DMS53 treated with DMSO at 0.1 percent for 48 hours (cell line): ENCODE measurements at regions not wholly inside any gene's neighbourhood (a gene's known extent, or its start where the extent isn't known, plus 50 kb on each side); places are given as distances from the start of the nearest gene placed in this dataset.

Source experiments
- DNase-seq: peaks from one replicate; lab custom pipeline; 2025; ENCODE audit not compliant: unreplicated experiment; lab: John Stamatoyannopoulos, UW

DNA sequence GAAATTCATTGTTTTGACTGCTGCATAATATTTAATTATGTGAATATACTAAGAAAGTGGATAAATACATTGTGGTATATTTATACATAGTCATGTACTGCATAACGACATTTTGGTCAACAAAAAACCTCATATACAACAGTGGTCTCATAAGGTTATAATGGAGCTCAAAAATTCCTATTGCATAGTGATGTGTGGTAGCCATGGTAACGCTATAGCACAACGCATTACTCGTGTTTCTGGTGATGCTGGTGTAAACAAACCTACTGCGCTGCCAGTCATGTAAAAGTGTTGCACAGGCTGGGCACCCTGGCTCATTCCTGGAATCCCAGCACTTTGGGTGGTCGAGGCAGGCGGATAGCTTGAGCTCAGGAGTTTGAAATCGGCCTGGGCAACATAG lies 52.6 kb upstream of the NHLH2 start:
- DNase-seq = no peak

DNA sequence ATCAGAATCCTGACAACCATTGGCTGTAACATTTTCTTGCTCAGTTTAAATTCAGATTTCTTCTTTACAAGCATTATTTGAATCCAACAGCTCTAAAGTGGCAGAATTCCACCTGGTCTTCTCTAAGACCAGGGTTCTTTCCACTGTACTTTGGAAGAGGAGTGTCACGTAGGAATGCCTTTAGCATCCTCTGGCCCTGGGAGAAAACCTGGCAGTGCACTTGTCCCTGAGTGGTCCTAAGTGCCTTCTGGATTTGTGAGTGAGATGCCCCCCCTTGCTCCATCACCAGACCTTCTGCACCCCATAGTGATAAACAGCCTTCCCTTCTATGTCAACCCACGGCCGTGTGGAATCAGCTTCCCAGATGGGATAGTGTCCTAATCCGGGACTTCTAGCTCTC lies 57.1 kb upstream of the NHLH2 start:
- no peak for DNase-seq

DNA sequence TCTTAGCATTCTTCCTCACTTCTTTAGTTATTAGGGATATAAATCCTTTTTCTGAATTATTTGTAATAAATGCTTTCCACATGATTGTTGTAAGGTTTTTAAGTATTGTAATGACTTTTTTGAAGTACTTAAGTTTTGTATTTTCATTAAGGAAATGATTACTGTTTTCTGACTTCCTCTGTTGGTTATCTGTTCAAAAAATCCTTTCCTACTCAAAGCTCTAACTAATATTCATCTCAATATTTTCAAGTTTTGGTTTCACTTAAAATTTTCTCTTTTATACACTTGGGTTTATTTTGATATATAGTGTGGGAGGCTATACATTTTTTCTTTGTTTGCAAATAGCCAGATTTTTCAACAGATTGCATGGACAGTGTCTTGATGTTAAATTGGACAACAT lies 59.9 kb upstream of the NHLH2 start:
- DNase-seq = no peak

DNA sequence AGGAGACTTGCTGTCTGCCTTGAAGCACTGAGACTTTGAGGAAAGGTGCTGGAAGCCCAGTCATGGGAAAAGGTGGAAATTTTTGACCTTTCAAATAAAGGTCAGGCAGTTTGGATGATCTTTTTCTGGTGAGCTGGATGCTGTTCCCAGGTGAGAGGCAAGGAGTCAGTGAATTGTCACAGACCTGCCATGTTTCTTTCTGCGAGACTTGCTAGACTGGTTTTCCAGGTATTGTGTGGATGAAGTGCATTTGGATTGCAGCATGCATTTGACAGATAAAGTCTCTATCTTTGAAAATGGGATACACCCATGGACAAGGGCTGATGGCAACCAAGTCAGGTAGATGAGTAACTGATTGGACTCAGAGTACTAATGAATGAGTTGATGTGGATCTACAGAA lies 65.7 kb upstream of the NHLH2 start:
- peak; percentile 9 for DNase-seq

DNA sequence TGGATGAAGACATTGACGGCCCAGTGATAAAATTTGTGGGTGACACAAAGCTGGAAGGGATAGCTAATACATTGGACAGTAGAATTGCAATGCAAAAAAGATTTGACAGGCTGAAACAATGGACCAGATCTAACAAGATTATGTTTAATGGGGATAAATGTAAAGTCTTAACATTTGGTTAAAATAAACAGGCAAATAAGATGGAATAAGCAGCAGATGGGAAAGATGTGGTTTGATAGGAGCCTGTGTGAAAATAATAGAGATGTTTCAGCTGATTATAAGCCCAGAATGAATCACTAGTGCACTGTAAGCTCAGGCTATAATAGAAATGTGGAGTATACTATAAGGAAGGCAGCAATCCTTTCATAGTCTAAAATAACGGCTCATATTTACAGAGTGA lies 66.2 kb upstream of the NHLH2 start:
- DNase-seq = no peak

DNA sequence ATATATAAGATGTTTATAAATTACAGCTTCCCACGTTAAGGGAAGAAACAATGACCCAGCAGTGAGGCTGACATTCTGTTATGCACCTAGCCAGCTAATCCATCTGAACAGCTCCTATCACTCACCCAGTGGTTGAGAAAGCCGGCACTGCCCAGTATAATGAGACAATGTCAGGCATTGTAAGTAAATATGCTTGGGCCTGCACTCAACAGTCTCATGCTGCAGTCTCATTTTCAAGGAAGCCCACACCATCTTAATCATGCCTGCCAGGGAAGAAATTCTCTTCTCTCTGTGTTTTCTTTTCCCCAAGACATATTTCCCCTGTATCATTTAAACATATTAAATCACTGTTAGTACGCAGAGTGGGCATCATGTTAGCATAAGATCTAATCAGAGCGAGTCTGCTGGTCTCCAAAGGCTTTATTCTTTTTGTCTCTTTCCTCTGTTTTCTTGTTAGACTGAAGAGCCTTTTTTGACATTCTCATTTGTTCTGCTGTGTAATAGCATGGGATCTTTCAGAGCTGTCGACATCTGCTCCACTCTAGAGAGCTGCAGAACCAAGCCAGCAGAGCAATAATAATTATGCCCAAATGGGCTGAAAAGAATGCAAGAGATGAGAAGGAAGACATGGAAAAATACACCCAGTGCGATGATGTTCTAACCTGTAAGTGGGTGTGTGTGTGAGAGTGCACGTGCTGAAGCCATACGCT lies 67.6 kb upstream of the SLC22A15 start:
- no peak for DNase-seq

DNA sequence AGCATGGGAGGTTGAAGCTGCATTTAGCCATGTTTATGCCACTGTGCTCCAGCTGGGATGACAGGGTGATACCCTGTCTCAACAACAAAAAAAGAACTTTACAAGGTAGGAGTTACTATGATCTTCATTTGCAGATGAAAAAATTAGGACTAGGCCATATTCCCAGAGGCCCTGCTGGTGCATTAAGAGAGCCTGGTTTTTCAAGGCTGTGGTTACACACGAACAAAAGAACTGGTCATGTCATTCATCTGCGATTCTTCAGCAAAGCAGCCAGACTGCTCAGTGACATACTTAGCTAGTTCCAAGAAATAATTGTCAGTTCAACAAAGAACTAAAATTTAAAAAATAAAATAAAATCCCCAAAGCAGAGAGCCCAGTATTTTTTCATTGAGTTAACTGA lies 66.1 kb upstream of the SLC22A15 start:
- DNase-seq = no peak

DNA sequence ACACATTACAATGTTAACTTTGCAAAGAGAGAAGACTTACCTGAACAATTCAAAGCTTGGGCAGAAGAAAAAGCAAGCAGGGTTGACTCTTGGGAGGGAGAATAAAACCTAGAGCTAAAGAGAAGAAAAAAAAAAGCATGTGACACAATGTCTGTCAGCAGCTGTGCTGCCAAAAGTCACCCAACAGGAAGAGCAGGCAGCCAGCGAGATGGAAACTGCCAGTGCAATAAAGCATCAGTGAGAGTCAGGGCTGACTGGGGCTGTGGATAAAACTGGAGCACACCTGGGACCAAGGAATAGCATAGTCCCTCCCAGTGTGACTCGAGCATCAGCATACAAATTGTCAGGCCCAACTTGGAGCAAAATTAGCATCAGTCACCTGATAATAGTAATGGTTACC lies 65.0 kb upstream of the SLC22A15 start:
- peak; percentile 2 for DNase-seq

DNA sequence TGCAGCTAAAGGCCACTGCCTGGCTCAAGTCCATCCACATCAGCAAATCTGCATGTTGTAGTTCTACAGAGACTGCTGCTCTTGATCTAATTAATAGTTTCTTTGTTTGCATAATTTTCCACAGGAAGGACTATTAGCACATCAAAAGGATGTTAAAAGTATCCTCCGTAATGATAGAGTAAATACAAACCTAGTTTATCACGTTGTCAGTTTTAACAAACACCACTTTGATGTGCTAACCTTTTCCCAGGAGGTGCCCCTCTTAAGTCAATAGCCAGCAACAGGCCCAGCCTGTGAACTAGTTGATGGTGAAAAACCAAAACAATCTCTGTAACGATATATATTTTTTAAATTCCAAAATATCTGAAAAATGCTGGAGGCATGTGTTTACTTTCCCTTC lies 64.2 kb upstream of the SLC22A15 start:
- no peak for DNase-seq

DNA sequence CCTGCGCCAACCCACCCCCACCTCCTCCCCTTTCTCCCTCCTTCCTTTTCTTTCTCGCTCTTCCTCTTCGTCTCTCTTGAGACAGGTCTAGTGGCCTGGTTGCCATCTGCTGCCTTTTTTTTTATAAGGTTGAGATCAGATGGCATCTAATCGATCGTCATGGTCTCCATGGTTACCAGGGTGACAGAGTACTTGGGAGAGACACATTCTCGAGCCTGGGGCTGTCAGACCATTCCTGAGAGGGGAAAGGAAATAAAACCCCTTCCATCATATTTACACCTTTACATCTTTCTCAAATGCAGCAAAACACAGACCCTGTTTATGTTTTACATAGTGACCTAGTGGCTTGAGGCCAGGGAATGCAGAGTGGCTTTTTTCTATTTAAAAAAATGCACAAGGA lies 53.5 kb upstream of the SLC22A15 start:
- DNase-seq = no peak

DNA sequence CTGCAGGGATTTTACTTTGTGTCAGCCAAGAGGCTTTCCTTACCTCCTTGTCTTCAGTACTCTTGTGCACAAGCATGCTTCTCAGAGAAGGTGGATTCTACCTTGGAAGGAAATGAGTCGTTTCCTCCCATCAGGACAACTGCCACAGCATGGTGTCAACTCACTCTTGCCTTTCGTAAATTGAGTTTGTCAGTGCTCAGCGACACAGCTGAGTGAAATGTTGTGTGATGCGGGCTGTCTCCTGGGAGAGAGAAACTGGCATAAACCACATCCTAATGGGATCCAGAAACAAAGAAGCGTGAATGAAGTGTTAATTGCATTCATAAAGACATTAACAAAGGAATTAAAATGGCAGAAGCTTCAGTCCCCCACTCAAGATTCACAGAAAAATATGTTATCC lies 51.5 kb upstream of the SLC22A15 start:
- no peak for DNase-seq

DNA sequence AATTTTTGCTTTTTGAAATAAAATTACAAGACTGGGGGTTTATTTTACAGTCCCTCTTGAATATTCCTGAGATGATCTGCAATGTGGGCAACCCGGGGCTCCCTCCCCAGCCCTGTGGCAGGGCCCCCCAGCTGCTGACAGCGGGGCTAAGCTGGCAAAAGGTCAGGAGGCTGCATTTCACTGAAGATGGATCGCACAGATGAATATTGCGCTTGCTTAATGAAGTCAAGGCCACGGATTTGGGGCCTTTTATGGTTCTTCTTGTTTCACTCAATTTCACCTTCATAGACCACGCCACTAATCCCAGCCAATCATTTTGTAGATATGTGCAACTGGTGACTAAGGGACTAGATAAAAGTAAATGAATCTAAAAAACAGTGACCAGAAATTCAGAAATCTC lies 50.8 kb upstream of the SLC22A15 start:
- no peak for DNase-seq
